ENCODE measurements at regions not wholly inside any gene's neighbourhood (a gene's known extent, or its start where the extent isn't known, plus 50 kb on each side); places are given as distances from the start of the nearest gene placed in this dataset.

GRCh38 chr12:77728018-77728417 lies 102.7 kb upstream of the NAV3 start:
- TF ChIP-seq, protein P1, sequence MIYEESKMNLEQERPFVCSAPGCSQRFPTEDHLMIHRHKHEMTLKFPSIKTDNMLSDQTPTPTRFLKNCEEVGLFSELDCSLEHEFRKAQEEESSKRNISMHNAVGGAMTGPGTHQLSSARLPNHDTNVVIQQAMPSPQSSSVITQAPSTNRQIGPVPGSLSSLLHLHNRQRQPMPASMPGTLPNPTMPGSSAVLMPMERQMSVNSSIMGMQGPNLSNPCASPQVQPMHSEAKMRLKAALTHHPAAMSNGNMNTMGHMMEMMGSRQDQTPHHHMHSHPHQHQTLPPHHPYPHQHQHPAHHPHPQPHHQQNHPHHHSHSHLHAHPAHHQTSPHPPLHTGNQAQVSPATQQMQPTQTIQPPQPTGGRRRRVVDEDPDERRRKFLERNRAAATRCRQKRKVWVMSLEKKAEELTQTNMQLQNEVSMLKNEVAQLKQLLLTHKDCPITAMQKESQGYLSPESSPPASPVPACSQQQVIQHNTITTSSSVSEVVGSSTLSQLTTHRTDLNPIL (CRISPR knock-in tag; IDR thresholded peaks at IDR 0.05): no peak
- no peak for TF ChIP-seq MTA2 (IDR thresholded peaks at IDR 0.05; ENCODE audit: low read depth)
- TF ChIP-seq ZNF431 (CRISPR knock-in tag; IDR thresholded peaks at IDR 0.05): no peak
- TF ChIP-seq, protein P2, sequence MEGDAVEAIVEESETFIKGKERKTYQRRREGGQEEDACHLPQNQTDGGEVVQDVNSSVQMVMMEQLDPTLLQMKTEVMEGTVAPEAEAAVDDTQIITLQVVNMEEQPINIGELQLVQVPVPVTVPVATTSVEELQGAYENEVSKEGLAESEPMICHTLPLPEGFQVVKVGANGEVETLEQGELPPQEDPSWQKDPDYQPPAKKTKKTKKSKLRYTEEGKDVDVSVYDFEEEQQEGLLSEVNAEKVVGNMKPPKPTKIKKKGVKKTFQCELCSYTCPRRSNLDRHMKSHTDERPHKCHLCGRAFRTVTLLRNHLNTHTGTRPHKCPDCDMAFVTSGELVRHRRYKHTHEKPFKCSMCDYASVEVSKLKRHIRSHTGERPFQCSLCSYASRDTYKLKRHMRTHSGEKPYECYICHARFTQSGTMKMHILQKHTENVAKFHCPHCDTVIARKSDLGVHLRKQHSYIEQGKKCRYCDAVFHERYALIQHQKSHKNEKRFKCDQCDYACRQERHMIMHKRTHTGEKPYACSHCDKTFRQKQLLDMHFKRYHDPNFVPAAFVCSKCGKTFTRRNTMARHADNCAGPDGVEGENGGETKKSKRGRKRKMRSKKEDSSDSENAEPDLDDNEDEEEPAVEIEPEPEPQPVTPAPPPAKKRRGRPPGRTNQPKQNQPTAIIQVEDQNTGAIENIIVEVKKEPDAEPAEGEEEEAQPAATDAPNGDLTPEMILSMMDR (IDR thresholded peaks at IDR 0.05 in 2 of 3, conservative IDR thresholded peaks at IDR 0.05 in 1 of 3; ENCODE audit: insufficient read depth in 2 of 3, low read depth in 1 of 3, low read length in 3 of 3): no peak
- TF ChIP-seq E2F1 (CRISPR knock-in tag; IDR thresholded peaks at IDR 0.05): no peak
- no peak for TF ChIP-seq POLR2A (conservative IDR thresholded peaks at IDR 0.05)
- TF ChIP-seq SMARCB1 (IDR thresholded peaks at IDR 0.05; ENCODE audit: insufficient read length, low read depth): no peak
